Tibial nerve (tissue), 4 donors: ENCODE measurements at regions not wholly inside any gene's neighbourhood (a gene's known extent, or its start where the extent isn't known, plus 50 kb on each side); places are given as distances from the start of the nearest gene placed in this dataset.

ENCODE experiments used
- DNase-seq, 2 donors: peaks; one replicate each; pipeline ENCODE4 v3.0.0-alpha.2; 2019; ENCODE audit warnings: low spot score in 2 of 2
- H3K27ac ChIP-seq, 4 donors: fragments of 200-600 bp; sonication (generic) in 3 of 4; one replicate each; pipeline ENCODE4 v1.5.1; 2017 to 2019; ENCODE audit warnings: mild to moderate bottlenecking in 1 of 4
- H3K27me3 ChIP-seq, 2 donors: fragments of 200-600 bp; sonication (generic) in 1 of 2; one replicate each; pipeline versions ENCODE4 v1.5.1 to v1.6.0; 2017 to 2019
- H3K36me3 ChIP-seq, 3 donors: fragments of 200-600 bp; sonication (generic); one replicate each; pipeline ENCODE4 v1.5.1; 2018 to 2019
- H3K4me1 ChIP-seq, 4 donors: fragments of 200-600 bp; sonication (generic) in 3 of 4; one replicate each; pipeline ENCODE4 v1.5.1; 2017 to 2019
- H3K4me3 ChIP-seq, 4 donors: fragments of 200-600 bp; sonication (generic) in 3 of 4; one replicate each; pipeline ENCODE4 v1.5.1; 2017 to 2019; ENCODE audit warnings: mild to moderate bottlenecking in 1 of 4, moderate library complexity in 1 of 4
- H3K9me3 ChIP-seq, 4 donors: fragments of 200-600 bp; sonication (generic) in 3 of 4; one replicate each; pipeline ENCODE4 v1.5.1; 2017 to 2019
- EP300 ChIP-seq, 2 donors: sonication (generic); formaldehyde crosslinking; IDR thresholded peaks; one replicate each; pipeline ENCODE4 v1.6.1; 2017; ENCODE audit warnings: antibody characterized with exemption in 2 of 2, mild to moderate bottlenecking in 1 of 2
- POLR2A ChIP-seq, 2 donors: fragments of 450-650 bp; IDR thresholded peaks; one replicate each; pipeline ENCODE4 v1.6.1; 2017; ENCODE audit warnings: antibody characterized with exemption in 2 of 2, mild to moderate bottlenecking in 2 of 2, moderate library complexity in 2 of 2
- WGBS, 2 donors: methylation state at CpG; one replicate each; pipeline ENCODE4 v1.1.5; 2018; 5-methylcytosine and 5-hydroxymethylcytosine counted together
- TF ChIP-seq, protein P1 (sequence below), 5 experiments: fragments of 200-600 bp in 3 of 5; fragments of 450-650 bp in 2 of 5; sonication (generic) in 3 of 5; IDR thresholded peaks; one replicate each; pipeline ENCODE4 v1.5.1; 2016 to 2019; ENCODE audit warnings: antibody characterized with exemption in 5 of 5, mild to moderate bottlenecking in 3 of 5, moderate library complexity in 2 of 5

DNA sequence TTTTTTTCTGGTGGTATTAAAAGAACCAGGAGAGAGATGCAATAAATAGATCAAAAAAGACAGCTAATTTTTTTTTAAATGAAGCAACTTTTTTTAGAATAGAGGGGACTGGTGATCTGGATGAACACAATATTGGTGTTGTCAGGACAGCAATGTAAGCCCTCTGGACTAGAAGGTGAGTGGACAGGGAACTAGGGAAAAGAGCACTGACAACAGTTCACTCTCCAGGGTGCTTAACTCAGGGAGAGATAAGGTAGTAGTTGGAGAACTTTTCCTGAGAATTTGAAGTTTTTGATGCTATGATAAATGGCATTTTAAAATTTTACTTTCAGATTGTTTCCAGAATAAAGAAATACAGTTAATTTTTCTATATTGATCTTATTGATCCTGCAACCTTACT is 158.3 kb upstream of the STAC start:
- no peaks in the 10 kb centered on the region for H3K27me3 ChIP-seq
- TF ChIP-seq EP300 (IDR thresholded peaks at IDR 0.05), result no peak
- TF ChIP-seq POLR2A (IDR thresholded peaks at IDR 0.05), result no peak
- TF ChIP-seq, protein P1, sequence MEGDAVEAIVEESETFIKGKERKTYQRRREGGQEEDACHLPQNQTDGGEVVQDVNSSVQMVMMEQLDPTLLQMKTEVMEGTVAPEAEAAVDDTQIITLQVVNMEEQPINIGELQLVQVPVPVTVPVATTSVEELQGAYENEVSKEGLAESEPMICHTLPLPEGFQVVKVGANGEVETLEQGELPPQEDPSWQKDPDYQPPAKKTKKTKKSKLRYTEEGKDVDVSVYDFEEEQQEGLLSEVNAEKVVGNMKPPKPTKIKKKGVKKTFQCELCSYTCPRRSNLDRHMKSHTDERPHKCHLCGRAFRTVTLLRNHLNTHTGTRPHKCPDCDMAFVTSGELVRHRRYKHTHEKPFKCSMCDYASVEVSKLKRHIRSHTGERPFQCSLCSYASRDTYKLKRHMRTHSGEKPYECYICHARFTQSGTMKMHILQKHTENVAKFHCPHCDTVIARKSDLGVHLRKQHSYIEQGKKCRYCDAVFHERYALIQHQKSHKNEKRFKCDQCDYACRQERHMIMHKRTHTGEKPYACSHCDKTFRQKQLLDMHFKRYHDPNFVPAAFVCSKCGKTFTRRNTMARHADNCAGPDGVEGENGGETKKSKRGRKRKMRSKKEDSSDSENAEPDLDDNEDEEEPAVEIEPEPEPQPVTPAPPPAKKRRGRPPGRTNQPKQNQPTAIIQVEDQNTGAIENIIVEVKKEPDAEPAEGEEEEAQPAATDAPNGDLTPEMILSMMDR (IDR thresholded peaks at IDR 0.05), result no peak
- no peak overlapping the region for H3K4me3 ChIP-seq
- no peaks in the 10 kb centered on the region for H3K4me1 ChIP-seq
- no peaks in the 10 kb centered on the region for H3K9me3 ChIP-seq
- no peaks in the 10 kb centered on the region for H3K36me3 ChIP-seq
- DNase-seq, result no peak
- no peak overlapping the region for H3K27ac ChIP-seq

DNA sequence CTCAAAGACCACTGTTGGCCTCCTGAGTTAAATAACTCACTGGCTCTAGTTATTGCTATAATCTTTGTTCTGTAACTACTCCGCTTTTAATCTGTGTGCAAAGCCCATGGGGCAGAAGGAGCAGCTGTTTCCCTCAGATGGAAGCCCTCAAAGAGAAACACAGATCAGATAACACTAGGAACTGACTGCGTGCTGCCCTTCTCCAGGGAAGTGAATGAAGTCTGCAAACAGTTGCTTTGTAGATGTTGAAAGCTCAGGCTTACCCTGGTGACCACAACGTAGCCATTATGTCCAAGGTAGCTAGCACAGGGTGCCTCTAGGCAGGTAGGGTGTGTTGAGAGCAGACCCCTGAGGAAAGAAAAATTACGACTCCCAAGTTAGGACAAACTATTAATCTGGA is 152.3 kb upstream of the STAC start:
- 44 to 57% methylated on average over 4 of the region's 4 CpGs for WGBS, 2 donors
- H3K27me3 ChIP-seq, result no peaks in the 10 kb centered on the region
- DNase-seq, result no peak
- TF ChIP-seq POLR2A (IDR thresholded peaks at IDR 0.05) (no peak), EP300 (IDR thresholded peaks at IDR 0.05) (no peak)
- TF ChIP-seq, protein P1 (IDR thresholded peaks at IDR 0.05), result no peak
- H3K4me3 ChIP-seq, result no peak overlapping the region
- no peaks in the 10 kb centered on the region for H3K4me1 ChIP-seq
- no peak overlapping the region for H3K27ac ChIP-seq
- H3K36me3 ChIP-seq, result no peaks in the 10 kb centered on the region
- no peaks in the 10 kb centered on the region for H3K9me3 ChIP-seq

DNA sequence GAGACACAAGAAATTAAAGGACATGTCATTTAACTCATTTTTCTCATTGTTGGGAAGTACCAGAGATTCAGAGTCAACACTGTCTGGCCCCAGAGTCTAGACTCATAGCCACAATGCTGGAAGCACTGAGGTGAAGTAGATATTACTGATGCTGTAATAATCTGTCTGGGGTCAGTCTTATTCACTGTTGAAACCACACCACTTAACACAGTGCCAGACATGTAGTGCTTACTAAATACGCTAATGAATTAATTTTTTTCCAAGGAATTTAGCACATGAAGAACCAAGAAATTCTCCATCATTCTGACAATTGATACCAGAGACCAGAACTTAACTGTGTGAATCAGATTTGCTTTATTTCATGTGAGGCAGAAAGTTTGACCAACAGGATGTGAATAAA is 150.8 kb upstream of the STAC start:
- Histone ChIP-seq H3K9me3 (no peaks in the 10 kb centered on the region), H3K36me3 (no peaks in the 10 kb centered on the region), H3K4me3 (no peak overlapping the region), H3K4me1 (no peaks in the 10 kb centered on the region), H3K27ac (no peak overlapping the region), H3K27me3 (no peaks in the 10 kb centered on the region)
- no peak for DNase-seq
- 95 to 100% methylated on average over 1 of the region's 1 CpG for WGBS, 2 donors
- no peak for TF ChIP-seq POLR2A (IDR thresholded peaks at IDR 0.05)
- TF ChIP-seq, protein P1 (IDR thresholded peaks at IDR 0.05), result no peak
- no peak for TF ChIP-seq EP300 (IDR thresholded peaks at IDR 0.05)

DNA sequence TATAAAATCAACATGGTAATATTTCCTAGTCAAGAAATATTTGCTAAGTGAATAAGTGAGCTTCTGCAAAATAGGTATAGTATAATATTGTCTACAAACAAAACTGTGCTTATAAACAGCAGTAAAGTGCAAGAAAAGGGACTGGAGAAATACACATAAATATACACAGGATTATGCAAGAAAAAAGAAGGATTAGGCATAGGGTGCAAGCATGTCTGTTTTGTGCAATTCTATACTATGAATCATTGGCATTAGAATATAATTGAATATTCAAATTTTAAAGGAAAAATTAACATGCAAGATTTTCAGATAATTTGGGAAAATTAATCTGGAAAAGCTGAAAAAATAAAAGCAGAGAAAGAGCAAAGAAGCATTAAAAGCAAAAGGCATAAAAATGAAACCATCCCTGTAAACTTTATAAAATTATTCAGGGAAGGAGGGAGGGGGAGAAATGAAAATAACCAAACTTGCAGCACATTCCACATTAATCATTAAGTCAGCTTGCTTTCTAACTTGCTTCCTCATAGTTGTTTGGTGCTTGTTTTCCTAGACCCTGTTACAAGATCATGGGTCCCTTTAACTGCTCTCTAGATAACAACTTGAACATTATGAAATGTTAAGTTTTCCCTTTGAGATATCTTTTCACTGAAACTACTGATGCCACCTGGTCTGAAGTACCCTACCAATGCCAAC is 147.4 kb upstream of the STAC start:
- Histone ChIP-seq H3K9me3 (peaks cover 0 to 15% (median 4%) of the 10 kb centered on the region in 4 donors), H3K27ac (no peak overlapping the region), H3K4me3 (no peak overlapping the region), H3K36me3 (no peaks in the 10 kb centered on the region), H3K27me3 (no peaks in the 10 kb centered on the region), H3K4me1 (no peaks in the 10 kb centered on the region)
- TF ChIP-seq, protein P1 (IDR thresholded peaks at IDR 0.05), result no peak
- TF ChIP-seq EP300 (IDR thresholded peaks at IDR 0.05) (no peak), POLR2A (IDR thresholded peaks at IDR 0.05) (no peak)
- DNase-seq, result no peak

DNA sequence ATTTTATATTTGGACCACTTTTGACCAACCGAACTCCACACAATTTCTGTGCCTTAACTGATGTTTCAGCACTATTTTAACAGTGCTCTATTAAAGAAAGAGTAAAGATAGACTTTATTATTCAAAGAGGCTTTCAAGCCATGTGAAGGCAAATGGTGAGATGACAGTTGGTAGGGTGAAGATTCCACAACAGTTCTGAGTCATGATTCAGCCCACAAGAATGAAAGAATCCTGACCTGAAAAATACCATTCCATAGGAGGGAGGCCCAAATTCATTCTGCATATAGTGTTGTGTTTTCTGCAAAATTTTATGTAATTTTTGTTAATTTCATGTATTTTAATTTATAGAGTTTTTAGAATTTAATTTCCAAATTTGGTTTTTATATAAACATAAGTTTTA is 135.6 kb upstream of the STAC start:
- no peak for DNase-seq
- Histone ChIP-seq H3K4me3 (no peak overlapping the region), H3K4me1 (no peaks in the 10 kb centered on the region), H3K27me3 (no peaks in the 10 kb centered on the region), H3K27ac (no peak overlapping the region), H3K36me3 (no peaks in the 10 kb centered on the region), H3K9me3 (no peaks in the 10 kb centered on the region)
- WGBS, 2 donors, result 64 to 67% methylated on average over 1 of the region's 1 CpG
- TF ChIP-seq EP300 (IDR thresholded peaks at IDR 0.05) (no peak), POLR2A (IDR thresholded peaks at IDR 0.05) (no peak)
- TF ChIP-seq, protein P1 (IDR thresholded peaks at IDR 0.05), result no peak
